SK-N-DZ (cell line): ENCODE measurements at regions not wholly inside any gene's neighbourhood (a gene's known extent, or its start where the extent isn't known, plus 50 kb on each side); places are given as distances from the start of the nearest gene placed in this dataset.
"Not testable (repeated sequence)": the region's sequence is repeated elsewhere in the genome, so short reads cannot be mapped to it uniquely, and the experiment has no call there.

Experiments used
- DNase-seq: peaks from one replicate; pipeline ENCODE4 v3.0.0-alpha.2; 2015; ENCODE audit warnings: low spot score

DNA sequence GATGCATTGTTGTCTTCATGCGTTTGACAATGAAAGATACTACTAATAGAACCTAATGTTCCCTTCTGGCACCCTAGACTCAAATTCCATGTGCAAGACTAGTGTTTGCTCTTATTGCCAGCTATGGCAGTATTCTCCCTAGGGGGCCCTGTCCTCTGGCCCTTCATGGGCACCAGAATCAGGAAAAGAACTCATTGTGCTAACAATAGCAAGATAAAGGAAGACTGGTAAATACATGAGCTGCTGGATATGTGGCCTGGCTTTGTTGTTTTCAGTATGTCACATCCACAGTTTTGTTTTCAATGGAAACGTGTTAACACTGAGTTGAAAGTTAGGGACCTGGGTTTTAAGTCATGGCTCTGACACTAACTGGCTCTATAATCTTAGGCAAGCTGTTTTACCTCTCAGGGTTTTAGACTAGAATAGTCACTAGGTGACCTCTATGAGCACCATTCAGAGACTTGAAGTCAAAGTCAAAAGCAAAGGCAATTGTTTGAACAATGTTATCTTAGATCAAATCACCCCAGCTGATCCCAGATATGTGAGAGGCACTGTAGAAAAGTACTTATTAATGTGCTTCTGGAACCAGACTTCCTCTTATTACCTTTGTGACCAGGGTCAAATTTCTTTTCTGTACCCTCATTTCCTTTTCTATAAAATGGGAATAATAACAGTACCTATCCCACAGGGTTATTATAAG, 253.7 kb upstream of the DIAPH2 start:
- DNase-seq, result no peak

DNA sequence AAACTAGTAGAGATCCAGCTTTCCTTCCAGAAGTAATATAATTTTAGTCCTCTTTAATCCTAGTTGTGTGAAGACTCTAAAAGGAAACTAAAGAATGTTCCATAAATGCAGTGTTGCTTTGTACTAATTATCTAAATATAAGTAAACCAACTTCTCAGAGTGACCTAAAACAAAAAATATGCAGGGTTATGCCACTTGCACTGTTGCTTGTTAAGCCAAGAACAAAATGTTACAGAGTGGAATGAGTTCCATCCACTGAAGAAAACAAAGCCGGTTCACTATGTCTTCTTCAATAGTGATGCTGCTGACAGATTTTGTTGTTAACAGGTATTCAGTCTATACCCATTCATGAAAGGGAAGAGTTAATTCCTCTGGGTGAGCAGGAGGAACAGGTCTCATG, 252.0 kb upstream of the DIAPH2 start:
- DNase-seq, result no peak

DNA sequence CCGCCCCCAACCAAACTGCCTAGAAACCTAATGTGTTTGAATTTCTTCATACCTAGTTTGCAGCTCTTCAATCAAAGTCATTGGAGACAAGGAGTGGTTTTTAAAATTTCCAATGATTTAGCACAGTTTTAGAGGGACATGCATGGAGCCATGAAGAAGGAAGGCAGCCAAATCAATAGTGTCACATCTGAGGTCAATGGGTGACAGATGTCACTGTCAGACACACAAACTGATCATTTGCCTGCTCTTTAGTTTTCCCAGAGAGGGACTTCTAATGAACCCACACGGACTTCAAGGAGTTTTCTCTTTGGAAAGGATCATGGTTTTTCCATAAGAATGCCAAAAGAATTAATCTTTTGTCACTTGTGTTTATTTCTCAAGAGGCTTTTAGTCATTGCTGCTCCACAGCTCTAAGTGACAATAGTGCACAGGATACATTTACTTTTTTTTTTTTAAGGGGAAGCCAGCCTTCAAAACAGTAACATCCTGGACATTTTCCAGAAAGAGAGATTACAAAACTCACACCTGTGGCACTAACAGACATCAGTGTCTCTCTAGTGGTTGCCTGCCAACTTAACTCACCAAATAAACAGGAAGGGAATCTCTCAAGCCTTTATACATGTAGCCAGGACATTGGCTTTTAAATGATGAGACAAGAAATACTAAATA, 251.1 kb upstream of the DIAPH2 start:
- no peak for DNase-seq

DNA sequence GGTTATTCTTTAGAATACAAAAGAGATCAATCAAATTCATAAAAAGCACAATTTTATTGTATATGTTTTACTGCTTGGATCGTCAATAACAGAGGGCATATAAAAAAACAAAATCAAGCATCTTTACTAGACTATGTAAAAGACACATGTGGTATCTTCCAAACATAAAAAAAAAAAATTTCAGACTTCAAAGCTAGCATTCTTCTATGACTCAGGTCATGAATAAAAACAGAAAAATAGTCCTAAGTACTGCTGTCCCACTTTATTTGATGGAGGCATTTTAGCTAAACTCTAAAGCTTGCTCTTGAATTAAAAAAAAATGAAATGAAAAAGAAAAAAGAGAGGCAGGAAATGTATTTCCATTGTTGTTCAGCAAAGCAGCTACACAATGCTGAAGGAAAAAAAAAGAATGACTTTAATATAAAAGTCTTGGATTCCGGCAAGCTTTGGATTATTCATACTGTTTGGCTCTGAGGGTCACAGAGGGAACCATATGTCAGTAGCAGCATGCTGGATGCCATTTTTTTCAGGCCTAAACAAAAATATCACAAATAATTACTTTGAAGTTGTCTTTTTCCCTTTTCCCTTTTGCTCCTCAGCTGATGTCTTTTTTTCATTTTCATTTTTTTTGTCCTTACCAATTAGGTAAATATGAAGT, 249.1 kb upstream of the DIAPH2 start:
- DNase-seq, result no peak

- no peak for DNase-seq
Observed at GRCh38 chrX:96436105-96436504, 248.5 kb upstream of the DIAPH2 start.

DNA sequence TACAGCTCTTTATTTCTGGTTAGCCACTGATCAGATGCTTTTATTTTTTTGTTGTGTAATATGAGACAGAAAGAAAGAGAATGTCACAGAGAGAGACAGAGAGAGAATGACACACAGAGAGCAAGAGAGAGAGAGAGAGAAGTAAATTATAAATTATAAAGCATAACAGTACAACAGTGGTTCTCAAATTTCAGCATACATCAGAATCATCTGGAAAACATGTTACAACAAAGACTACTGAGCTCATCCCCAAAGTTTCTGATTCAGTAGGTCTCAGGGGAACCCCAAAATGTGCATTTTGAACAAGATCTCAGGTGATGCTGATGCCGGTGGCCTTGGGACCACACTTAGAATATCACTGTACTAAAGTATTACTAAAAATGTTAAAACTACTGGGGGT, 245.8 kb upstream of the DIAPH2 start:
- DNase-seq, result no peak

DNA sequence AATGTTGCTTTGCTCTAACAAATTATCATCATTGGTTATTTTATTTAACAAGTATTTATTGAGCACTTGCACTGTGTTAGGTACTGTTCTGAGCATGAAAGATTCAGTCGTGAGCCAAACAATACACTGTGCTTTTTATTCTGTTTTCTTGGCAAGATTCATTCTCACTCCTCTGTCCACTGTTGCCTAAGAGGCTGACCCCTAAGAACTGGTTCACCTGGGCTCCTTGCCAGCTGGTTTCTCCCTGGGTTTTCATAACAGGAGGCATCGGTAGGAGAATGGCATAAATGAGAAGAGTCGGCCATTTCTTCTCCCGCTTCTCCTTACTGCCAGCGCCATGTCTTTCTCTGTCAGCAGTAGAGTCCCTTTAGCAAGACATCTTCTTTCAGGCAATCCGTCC, 243.7 kb upstream of the DIAPH2 start:
- no peak for DNase-seq

DNA sequence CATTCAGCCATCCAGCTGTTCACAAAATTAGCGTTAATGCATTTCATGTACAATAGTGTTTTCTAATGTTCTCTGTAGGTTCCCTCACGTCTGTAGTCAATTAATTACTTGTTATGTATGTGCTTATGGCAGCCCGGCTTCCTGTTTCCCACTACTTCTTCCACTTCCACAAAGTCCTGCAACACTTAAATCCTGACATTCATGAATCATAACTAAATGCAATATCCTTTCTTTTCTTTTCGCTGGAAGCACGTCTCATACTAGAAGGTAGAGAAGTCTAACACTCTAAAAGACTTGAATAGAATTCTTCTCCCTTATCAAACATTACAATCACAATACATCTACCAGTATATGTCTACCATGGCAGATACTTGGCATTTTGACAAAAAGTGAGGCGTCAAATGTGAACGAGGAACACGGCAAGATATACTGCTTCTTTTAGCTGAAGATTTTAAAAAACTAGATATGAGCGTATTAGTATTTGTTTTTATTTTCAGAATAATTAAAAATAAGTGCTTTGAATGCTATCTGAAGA, 239.0 kb upstream of the DIAPH2 start:
- no peak for DNase-seq

DNA sequence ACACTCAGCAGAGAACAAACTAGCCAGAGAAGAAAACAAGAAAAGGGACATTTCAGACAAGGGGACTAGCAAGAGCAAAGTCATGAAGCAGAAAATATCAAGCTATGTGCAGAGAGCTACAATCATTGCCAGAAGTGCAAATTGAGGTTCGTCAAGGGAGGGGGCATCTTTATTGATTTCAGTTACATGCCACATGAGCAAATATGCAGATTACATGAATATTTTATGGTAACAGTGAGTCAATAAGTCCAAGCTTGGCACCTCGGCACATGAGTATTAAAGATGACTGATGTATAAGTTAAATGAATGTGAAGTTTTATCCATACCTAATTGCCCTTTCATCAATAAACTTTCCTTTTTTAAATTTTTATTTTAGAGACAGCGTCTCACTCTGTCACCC, 238.1 kb upstream of the DIAPH2 start:
- DNase-seq, result no peak

DNA sequence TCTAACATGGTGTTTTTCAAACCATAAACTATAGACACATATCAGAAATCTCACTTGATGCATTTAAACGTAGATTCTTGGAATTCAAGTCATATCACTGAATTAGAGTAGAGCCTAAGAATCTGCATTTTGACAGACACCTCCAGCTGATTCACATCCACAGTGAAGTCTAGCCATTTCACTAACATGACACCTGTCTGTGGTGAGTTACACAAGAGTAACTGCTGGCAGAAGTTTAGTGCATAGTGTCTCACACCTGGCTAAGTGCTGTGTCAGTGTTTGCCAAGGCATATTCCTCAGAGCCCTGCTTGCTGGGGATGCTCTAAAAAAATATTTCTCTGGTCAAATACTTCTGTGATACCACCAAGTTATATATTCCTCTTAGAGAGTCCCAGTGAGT, 237.5 kb upstream of the DIAPH2 start:
- DNase-seq, result no peak

- DNase-seq, result no peak
Observed at GRCh38 chrX:96449191-96449590, 235.5 kb upstream of the DIAPH2 start.

GRCh38 chrX:96449896-96450295, 234.7 kb upstream of the DIAPH2 start:
- no peak for DNase-seq

GRCh38 chrX:96453139-96453538, 231.5 kb upstream of the DIAPH2 start:
- DNase-seq, result no peak

DNA sequence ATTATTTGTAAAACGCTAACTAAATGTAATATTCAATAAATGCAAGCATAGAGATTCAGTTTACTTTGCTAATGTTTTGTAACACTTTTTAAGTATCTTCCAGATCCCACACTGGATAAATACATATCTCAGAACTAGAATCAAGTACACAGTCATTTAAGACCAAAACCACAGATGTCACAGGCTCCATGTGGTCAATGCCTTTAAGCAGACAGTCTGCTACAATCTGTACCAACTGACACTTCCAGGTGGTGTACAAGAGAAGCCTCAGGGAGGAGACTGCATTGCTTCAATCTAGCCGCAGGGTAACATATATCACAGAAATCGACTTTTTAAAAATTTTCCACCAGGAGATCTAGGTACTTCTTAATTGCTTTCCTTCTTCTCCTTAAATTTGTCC, 229.6 kb upstream of the DIAPH2 start:
- DNase-seq, result no peak

GRCh38 chrX:96464880-96465558, 219.6 kb upstream of the DIAPH2 start:
- no peak for DNase-seq

- DNase-seq, result no peak
Observed at GRCh38 chrX:96474029-96474740, 210.5 kb upstream of the DIAPH2 start.

DNA sequence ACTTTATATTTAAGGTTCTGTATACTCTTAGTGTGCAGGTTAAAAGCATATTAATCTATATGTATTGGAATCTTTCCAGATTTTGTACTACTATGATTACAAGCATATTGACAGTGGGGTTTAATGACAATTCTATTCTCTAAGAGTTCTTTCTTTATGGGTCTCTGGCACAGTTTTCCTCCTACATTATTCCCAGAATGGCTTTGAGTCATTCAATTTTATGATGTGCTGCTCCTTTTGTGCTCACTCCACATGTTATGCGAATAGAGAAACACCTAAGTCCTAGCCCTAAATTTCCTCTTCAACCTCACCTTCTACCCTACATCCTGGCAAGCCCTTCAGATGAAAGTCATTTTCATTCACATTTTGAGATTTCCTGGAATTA, 209.9 kb upstream of the DIAPH2 start:
- DNase-seq, result no peak

- no peak for DNase-seq
Observed at GRCh38 chrX:96480081-96480480, 204.6 kb upstream of the DIAPH2 start.

GRCh38 chrX:96481831-96482230, 202.8 kb upstream of the DIAPH2 start:
- DNase-seq, result no peak

DNA sequence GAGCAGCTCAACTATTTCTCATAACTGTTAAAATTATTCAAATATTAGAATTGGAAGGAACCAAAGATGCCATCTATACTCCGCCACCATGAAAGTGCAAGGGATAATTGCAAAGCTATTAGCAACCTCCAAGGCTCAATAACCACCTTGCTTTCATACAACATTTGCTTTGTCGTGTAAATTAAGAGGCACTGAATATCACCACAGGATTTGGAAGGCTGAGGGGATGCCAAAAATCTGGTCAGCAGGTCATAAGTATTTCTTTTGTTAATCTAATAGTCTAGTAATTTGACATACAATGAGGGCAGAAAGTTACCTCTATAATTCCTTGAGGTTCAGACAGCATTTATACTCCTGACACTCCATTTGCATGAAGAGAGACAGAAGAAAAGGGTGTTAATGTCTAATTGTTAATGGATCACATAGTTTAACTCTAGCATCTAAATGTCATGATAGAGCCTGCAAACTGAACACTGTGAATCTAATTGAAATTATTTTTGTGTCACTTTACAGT, 200.9 kb upstream of the DIAPH2 start:
- no peak for DNase-seq

GRCh38 chrX:96486687-96487086, 198.0 kb upstream of the DIAPH2 start:
- DNase-seq, result not testable (repeated sequence)
